Fibroblast of lung (primary cell): ENCODE measurements at regions not wholly inside any gene's neighbourhood (a gene's known extent, or its start where the extent isn't known, plus 50 kb on each side); places are given as distances from the start of the nearest gene placed in this dataset.
"Not testable (repeated sequence)": the region's sequence is repeated elsewhere in the genome, so short reads cannot be mapped to it uniquely, and the experiment has no call there.

Experiments
- DNase-seq, 2 donors: peaks; one replicate each; pipeline versions ENCODE4 v3.0.0 to v3.0.0-alpha.2; 2010; ENCODE audit warnings: low read depth in 2 of 2
- H2AFZ ChIP-seq: 2 replicates; pipeline ENCODE4 v1.5.1; 2012; ENCODE audit warnings: low read length, control low read depth, inconsistent platforms
- H3K27ac ChIP-seq: 2 replicates; pipeline ENCODE4 v1.5.1; 2011; ENCODE audit warnings: low read length, control low read depth; ENCODE audit not compliant: insufficient read depth
- H3K27me3 ChIP-seq: 2 replicates; pipeline ENCODE4 v1.5.1; 2011; ENCODE audit warnings: mild to moderate bottlenecking, low read length; ENCODE audit not compliant: control insufficient read depth, insufficient read depth
- H3K36me3 ChIP-seq: 2 replicates; pipeline ENCODE4 v1.5.1; 2011; ENCODE audit warnings: low read length; ENCODE audit not compliant: control insufficient read depth, insufficient read depth
- H3K4me1 ChIP-seq: 2 replicates; pipeline ENCODE4 v1.5.1; 2011; ENCODE audit warnings: low read length; ENCODE audit not compliant: control insufficient read depth, insufficient read depth; ENCODE audit errors: extremely low read depth
- H3K4me2 ChIP-seq: 2 replicates; pipeline ENCODE4 v1.5.1; 2011; ENCODE audit warnings: low read length, control low read depth; ENCODE audit not compliant: insufficient read depth; ENCODE audit errors: extremely low read depth
- H3K4me3 ChIP-seq, 4 experiments: fragments of 200-600 bp in 1 of 4; sonication (generic) in 1 of 4; replicated peaks in 1 of 4; 2 replicates each; pipeline ENCODE4 v1.5.1; 2011 to 2016; ENCODE audit warnings: low read length in 4 of 4, low read depth in 3 of 4, mild to moderate bottlenecking in 3 of 4, control low read depth in 2 of 4, inconsistent platforms in 1 of 4, mixed read lengths in 1 of 4; ENCODE audit not compliant: insufficient read depth in 1 of 4; ENCODE audit errors: control extremely low read depth in 1 of 4
- H3K79me2 ChIP-seq: 2 replicates; pipeline ENCODE4 v1.5.1; 2012; ENCODE audit warnings: mild to moderate bottlenecking, low read length, inconsistent platforms; ENCODE audit not compliant: control insufficient read depth, insufficient read depth
- H3K9ac ChIP-seq: 2 replicates; pipeline ENCODE4 v1.5.1; 2011; ENCODE audit warnings: mild to moderate bottlenecking, low read length, control low read depth; ENCODE audit not compliant: insufficient read depth
- H3K9me3 ChIP-seq: 2 replicates; pipeline ENCODE4 v1.5.1; 2012; ENCODE audit warnings: low read depth, low read length; ENCODE audit not compliant: control insufficient read depth, insufficient read depth
- H4K20me1 ChIP-seq: 2 replicates; pipeline ENCODE4 v1.5.1; 2011; ENCODE audit warnings: low read length; ENCODE audit not compliant: control insufficient read depth, insufficient read depth; ENCODE audit errors: extremely low read depth
- EZH2 ChIP-seq: IDR thresholded peaks from 2 replicates; pipeline ENCODE4 v1.5.1; 2012; ENCODE audit warnings: low read length, control low read depth, mild to moderate bottlenecking; ENCODE audit errors: missing control alignments
- TF ChIP-seq, protein P1 (sequence below), 2 donors: IDR thresholded peaks in 1 of 2; conservative IDR thresholded peaks in 1 of 2; 1 replicate in 1 of 2; 2 replicates in 1 of 2; pipeline ENCODE4 v1.5.1; 2011 to 2012; ENCODE audit warnings: low read length in 2 of 2, control low read depth in 1 of 2, inconsistent platforms in 1 of 2, low read depth in 1 of 2, mild to moderate bottlenecking in 1 of 2

DNA sequence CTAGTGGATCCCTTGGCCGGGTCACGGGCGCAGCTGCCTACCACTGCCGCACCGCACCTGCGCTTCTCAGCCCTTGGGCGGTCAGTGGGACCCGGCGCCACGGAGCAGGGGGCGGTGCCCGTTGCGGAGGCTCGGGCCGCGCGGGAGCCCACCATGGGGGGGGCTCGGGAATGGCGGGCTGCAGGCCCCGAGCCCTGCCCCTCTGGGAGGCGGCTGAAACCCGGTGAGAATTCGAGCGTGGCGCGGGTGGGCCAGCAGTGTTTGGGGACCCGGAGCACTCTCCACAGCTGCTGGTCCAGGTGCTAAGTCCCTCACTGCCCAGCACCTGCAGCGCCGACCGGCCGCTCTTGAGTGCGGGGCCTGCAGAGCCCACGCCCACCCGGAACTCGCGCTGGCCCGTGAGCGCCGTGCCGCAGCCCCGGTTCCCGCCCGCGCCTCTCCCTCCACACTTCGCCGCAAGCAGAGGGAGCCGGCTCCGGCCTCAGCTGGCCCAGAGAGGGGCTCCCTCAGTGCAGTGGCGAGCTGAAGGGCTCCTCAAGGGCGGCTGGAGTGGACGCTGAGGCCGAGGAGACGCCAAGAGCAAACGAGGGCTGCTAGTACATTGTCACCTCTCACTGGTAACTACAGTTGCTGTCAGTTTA, 120.5 kb upstream of the TMEM170B start:
- Histone ChIP-seq H3K4me3 (no peak overlapping the region), H3K79me2 (no peaks in the 10 kb centered on the region), H3K36me3 (no peaks in the 10 kb centered on the region), H3K4me1 (peaks cover 1% of the 10 kb centered on the region), H3K4me2 (no peak overlapping the region), H4K20me1 (no peaks in the 10 kb centered on the region), H3K9ac (no peak overlapping the region), H3K27ac (no peak overlapping the region), H2AFZ (no peak overlapping the region), H3K9me3 (no peaks in the 10 kb centered on the region), H3K27me3 (no peaks in the 10 kb centered on the region)
- no peak for DNase-seq
- TF ChIP-seq EZH2: no peak
- TF ChIP-seq, protein P1, sequence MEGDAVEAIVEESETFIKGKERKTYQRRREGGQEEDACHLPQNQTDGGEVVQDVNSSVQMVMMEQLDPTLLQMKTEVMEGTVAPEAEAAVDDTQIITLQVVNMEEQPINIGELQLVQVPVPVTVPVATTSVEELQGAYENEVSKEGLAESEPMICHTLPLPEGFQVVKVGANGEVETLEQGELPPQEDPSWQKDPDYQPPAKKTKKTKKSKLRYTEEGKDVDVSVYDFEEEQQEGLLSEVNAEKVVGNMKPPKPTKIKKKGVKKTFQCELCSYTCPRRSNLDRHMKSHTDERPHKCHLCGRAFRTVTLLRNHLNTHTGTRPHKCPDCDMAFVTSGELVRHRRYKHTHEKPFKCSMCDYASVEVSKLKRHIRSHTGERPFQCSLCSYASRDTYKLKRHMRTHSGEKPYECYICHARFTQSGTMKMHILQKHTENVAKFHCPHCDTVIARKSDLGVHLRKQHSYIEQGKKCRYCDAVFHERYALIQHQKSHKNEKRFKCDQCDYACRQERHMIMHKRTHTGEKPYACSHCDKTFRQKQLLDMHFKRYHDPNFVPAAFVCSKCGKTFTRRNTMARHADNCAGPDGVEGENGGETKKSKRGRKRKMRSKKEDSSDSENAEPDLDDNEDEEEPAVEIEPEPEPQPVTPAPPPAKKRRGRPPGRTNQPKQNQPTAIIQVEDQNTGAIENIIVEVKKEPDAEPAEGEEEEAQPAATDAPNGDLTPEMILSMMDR (conservative IDR thresholded peaks at IDR 0.05 in 1 of 2, IDR thresholded peaks at IDR 0.05 in 1 of 2; ENCODE audit: low read depth in 1 of 2, low read length in 2 of 2): no peak

DNA sequence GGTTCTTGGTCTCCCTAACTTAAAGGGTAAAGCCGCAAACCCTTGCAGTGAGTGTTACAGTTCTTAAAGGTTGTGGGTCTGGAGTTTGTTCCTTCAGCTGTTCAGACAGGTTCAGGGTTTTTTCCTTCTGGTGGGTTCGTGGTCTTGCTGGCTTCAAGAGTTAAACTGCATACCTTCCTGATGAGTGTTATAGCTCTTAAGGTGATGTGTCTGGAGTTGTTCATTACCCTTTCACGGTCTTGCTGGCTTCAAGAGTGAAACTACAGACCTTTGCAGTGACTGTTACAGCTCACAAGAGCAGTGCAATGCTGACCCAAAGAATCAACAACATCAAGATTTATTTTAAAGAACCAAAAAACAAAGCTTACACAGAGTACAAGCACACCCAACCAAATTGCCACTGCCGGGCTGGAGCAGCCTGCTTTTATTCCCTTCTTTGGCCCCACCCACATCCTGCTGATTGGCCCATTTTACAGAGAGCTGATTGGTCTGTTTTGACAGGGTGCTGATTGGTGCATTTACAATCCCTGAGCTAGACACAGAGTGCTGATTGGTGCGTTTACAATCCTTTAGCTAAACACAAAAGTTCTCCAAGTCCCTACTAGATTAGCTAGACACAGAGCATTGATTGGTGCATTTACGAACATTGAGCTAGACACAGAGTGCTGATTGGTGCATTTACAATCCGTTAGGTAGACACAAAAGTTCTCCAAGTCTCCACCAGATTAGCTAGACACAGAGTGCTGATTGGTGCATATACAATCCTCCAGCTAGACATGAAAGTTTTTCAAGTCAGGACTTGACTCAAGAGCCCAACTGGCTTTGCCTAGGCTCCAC, 121.2 kb upstream of the TMEM170B start:
- H3K9ac ChIP-seq, H4K20me1 ChIP-seq, H3K9me3 ChIP-seq, H3K4me2 ChIP-seq, H3K36me3 ChIP-seq, H2AFZ ChIP-seq, H3K79me2 ChIP-seq, H3K4me1 ChIP-seq, H3K27ac ChIP-seq, H3K4me3 ChIP-seq, H3K27me3 ChIP-seq: not testable (repeated sequence)
- DNase-seq: peak in 1 of 2 donors; percentile 87

DNA sequence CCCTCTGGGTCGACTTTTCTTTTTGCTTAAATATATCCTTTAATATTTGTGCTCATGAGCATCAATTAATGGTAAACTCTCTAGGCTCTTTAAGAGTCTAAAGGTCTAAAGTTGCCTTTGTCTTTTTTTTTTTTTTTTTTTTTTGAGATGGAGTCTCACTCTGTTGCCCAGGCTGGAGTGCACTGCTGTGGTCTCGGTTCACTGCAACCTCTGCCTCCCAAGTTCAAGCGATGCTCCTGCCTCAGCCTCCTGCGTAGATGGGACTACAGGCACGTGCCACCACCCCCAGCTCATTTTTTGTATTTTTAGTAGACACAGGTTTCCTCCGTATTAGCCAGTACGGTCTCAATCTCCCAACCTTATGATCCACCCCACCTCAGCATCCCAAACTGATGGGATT, 122.0 kb upstream of the TMEM170B start:
- no peaks in the 10 kb centered on the region for H3K27me3 ChIP-seq
- H3K36me3 ChIP-seq: no peaks in the 10 kb centered on the region
- H3K9ac ChIP-seq: no peak overlapping the region
- H4K20me1 ChIP-seq: no peaks in the 10 kb centered on the region
- H3K4me1 ChIP-seq: peaks cover 2% of the 10 kb centered on the region
- no peak overlapping the region for H3K4me3 ChIP-seq
- TF ChIP-seq EZH2: no peak
- TF ChIP-seq, protein P1 (conservative IDR thresholded peaks at IDR 0.05 in 1 of 2, IDR thresholded peaks at IDR 0.05 in 1 of 2; ENCODE audit: low read depth in 1 of 2, low read length in 2 of 2): no peak
- no peak for DNase-seq
- no peaks in the 10 kb centered on the region for H3K9me3 ChIP-seq
- H3K27ac ChIP-seq: no peak overlapping the region
- no peaks in the 10 kb centered on the region for H3K79me2 ChIP-seq
- H2AFZ ChIP-seq: no peak overlapping the region
- no peak overlapping the region for H3K4me2 ChIP-seq
